ENCODE measurements at regions not wholly inside any gene's neighbourhood (a gene's known extent, or its start where the extent isn't known, plus 50 kb on each side); places are given as distances from the start of the nearest gene placed in this dataset.

- no peak for FAIRE-seq
- Histone ChIP-seq H3K18ac (ENCODE audit: extremely low read depth, low read length) (no peak overlapping the region), H3K23ac (ENCODE audit: insufficient read length) (no peak overlapping the region), H3K79me1 (ENCODE audit: low read depth, low read length) (no peaks in the 10 kb centered on the region), H3K4ac (replicated peaks; ENCODE audit: insufficient read length, low read depth, low read length) (no peak overlapping the region), H2BK15ac (ENCODE audit: low read length) (no peak overlapping the region), H3K14ac (ENCODE audit: insufficient read length) (no peak overlapping the region), H3K27me3 (replicated peaks in 1 of 4; ENCODE audit: control insufficient read depth in 3 of 4, extremely low read depth in 1 of 4, insufficient read depth in 3 of 4, low read length in 3 of 4) (no peaks in the 10 kb centered on the region), H3K23me2 (ENCODE audit: low read depth, low read length) (no peaks in the 10 kb centered on the region), H2BK12ac (ENCODE audit: low read depth, low read length) (no peak overlapping the region), H2BK5ac (ENCODE audit: low read depth, low read length) (no peak overlapping the region), H3K79me2 (ENCODE audit: control insufficient read depth in 1 of 2, insufficient read depth in 2 of 2, low read length in 2 of 2) (no peaks in the 10 kb centered on the region), H2BK120ac (replicated peaks; ENCODE audit: low read depth, low read length) (no peak overlapping the region), H2BK20ac (ENCODE audit: low read length) (no peak overlapping the region), H3K56ac (replicated peaks; ENCODE audit: insufficient read length, low read depth, low read length) (no peak overlapping the region), H2AK5ac (ENCODE audit: low read depth, low read length) (no peak overlapping the region), H4K91ac (replicated peaks; ENCODE audit: insufficient read length, low read length) (no peak overlapping the region), H2AFZ (ENCODE audit: low read length) (no peak overlapping the region), H3K4me1 (replicated peaks in 1 of 4; ENCODE audit: control insufficient read depth in 3 of 4, insufficient read depth in 4 of 4, low read length in 3 of 4) (no peaks in the 10 kb centered on the region), H3K9ac (replicated peaks in 1 of 4; ENCODE audit: extremely low read depth in 1 of 4, low read depth in 3 of 4, low read length in 3 of 4) (no peak overlapping the region), H4K5ac (ENCODE audit: insufficient read length, low read depth, low read length) (no peak overlapping the region), H4K20me1 (replicated peaks in 1 of 2; ENCODE audit: control insufficient read depth in 1 of 2, insufficient read depth in 2 of 2, low read length in 2 of 2) (no peaks in the 10 kb centered on the region), H3K4me3 (ENCODE audit: extremely low read depth in 1 of 4, insufficient read depth in 2 of 4, low read depth in 3 of 4, low read length in 4 of 4) (no peak overlapping the region), H3K27ac (ENCODE audit: low read depth, low read length) (no peak overlapping the region), H3K9me3 (ENCODE audit: insufficient read depth in 2 of 2, low read depth in 1 of 2, low read length in 1 of 2) (peaks cover under 1 to 20% of the 10 kb centered on the region in 2 experiments; a peak in 2 of 4 replicates), H4K8ac (ENCODE audit: extremely low read depth, insufficient read depth, low read length) (no peak overlapping the region), H3K4me2 (ENCODE audit: insufficient read depth in 1 of 2, low read depth in 2 of 2, low read length in 2 of 2) (no peak overlapping the region), H3K36me3 (ENCODE audit: control insufficient read depth in 2 of 4, insufficient read depth in 4 of 4, low read length in 3 of 4) (no peaks in the 10 kb centered on the region)
- 92% methylated on average over 11 of the region's 12 CpGs; no CpG with 5 or more reads in 1 of the 2 experiments for WGBS, 2 experiments (ENCODE audit: extremely low coverage in 1 of 2, insufficient coverage in 1 of 2, insufficient read length in 1 of 2, insufficient replicate concordance in 2 of 2, low coverage in 1 of 2, low lambda C conversion rate in 2 of 2, missing lambda C conversion rate in 1 of 2)
- DNase-seq (ENCODE audit: low read depth in 1 of 2, low spot score in 2 of 2): no peak
- CTCF ChIA-PET (ENCODE audit: partially characterized antibody): no interaction called here
- POLR2A ChIA-PET (ENCODE audit: partially characterized antibody): no interaction called here
- TF ChIP-seq MAFK (IDR thresholded peaks at IDR 0.05; ENCODE audit: low read depth, low read length): no peak
- TF ChIP-seq CTBP2 (IDR thresholded peaks at IDR 0.05; ENCODE audit: borderline replicate concordance, insufficient read depth, insufficient read length, low read length): no peak
These were observed 351.9 kb downstream of the FAM72C start for GRCh38 chr1:143619851-143620250.
